ENCODE measurements at regions not wholly inside any gene's neighbourhood (a gene's known extent, or its start where the extent isn't known, plus 50 kb on each side); places are given as distances from the start of the nearest gene placed in this dataset.

DNA sequence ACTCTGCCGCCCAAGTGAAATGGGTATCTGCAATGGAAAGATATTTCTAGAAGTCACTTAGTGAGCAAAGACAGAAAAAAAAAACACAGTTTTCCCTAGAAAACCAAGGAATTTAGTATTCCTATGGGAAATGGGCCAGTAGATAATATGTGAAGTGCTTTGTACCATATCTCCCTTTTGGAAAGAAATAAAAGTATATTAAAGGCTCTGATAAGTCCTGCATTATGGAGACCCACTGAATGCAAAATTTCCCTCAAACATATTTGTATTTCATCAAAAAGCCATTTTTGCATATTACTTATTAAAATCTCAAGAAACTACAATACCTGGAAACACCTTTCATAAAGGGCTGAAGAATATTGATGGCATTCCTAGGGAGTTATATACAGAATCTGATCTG lies 51.6 kb upstream of the DYNLRB2 start:
- DNase-seq (ENCODE audit: extremely low read depth, low read depth): no peak
- no peak overlapping the region for H3K4me3 ChIP-seq (replicated peaks; ENCODE audit: low read depth, low read length)
- no peak for TF ChIP-seq CTCF (IDR thresholded peaks at IDR 0.05; ENCODE audit: low read depth, low read length, missing control alignments)

DNA sequence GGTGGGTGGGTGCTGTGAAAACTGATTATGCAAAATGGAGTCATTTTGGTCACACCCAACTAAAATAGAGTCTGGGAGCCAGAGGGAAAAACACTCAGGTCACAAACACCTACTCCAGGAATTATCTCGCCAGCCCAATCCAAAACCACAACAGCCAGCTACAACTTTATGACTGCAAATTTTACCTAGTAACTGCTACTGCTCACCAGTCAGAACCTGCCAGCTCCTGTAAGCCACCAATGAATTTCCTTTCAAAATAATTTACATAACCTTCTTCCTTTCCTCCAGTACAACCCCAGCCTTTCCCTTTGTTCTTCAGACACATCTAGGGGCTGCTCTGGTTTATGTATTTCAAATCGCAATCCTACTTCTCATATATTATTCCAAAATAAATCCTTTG lies 52.6 kb upstream of the DYNLRB2 start:
- DNase-seq (ENCODE audit: extremely low read depth, low read depth): no peak
- TF ChIP-seq CTCF (IDR thresholded peaks at IDR 0.05; ENCODE audit: low read depth, low read length, missing control alignments): no peak
- H3K4me3 ChIP-seq (replicated peaks; ENCODE audit: low read depth, low read length): no peak overlapping the region

DNA sequence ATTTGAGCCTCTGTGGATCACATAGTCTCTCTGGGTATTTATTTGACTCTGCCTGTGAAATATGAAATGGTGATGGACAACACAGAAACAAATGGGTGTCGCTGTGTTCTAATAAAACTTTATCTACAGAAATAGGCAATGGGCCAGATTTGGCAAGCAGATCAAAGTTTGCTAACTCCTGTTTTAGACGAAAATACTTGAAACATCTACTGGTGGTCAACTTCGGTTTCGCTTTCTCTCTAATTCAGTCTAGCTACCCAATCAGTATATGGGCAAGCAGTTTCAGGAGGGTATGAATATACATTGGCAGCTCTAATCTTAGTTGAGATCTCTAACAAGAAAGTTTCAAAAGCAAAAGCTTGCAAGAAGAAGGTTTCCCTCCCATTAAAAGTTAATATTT lies 60.1 kb upstream of the DYNLRB2 start:
- H3K4me3 ChIP-seq (replicated peaks; ENCODE audit: low read depth, low read length): no peak overlapping the region
- no peak for TF ChIP-seq CTCF (IDR thresholded peaks at IDR 0.05; ENCODE audit: low read depth, low read length, missing control alignments)
- no peak for DNase-seq (ENCODE audit: extremely low read depth, low read depth)

DNA sequence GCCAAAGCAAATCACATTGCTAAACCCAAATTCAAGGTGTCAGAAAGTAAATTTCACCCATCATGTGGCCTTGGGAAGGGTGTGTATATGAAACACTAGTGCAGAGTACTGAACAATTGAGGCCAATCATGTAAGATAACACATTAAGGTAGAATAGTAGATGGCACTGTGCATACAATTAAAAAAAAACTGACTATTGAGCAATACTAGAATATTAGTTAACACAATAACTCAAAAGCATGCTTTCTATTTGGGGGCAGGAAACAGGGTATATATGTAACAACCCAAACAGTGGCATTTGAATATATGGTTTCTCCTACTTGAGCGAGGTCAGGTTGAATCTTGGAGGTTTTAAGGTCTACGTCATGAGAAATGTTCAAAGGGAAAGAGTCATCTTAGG lies 63.0 kb upstream of the DYNLRB2 start:
- no peak overlapping the region for H3K4me3 ChIP-seq (replicated peaks; ENCODE audit: low read depth, low read length)
- no peak for TF ChIP-seq CTCF (IDR thresholded peaks at IDR 0.05; ENCODE audit: low read depth, low read length, missing control alignments)
- DNase-seq (ENCODE audit: extremely low read depth, low read depth): no peak

DNA sequence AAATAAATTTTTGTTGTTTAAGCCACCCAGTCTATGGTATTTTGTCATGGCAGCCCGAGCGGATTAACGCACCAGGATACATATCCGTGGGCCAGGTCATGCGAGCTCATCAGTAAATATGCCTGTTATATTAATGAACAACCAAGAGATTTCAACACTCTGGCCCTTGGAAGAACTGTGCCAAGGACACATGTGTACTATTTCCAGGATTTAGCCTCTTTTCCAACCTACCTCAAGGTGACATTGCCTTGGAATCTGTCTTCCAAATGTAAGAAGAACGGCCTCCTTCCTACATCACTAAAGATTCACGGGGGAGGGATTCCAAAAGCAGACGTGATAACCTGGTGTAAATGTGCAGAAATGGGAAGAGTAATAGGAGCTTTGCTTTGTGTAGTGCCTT lies 72.8 kb upstream of the DYNLRB2 start:
- TF ChIP-seq CTCF (IDR thresholded peaks at IDR 0.05; ENCODE audit: low read depth, low read length, missing control alignments): no peak
- DNase-seq (ENCODE audit: extremely low read depth, low read depth): no peak
- no peak overlapping the region for H3K4me3 ChIP-seq (replicated peaks; ENCODE audit: low read depth, low read length)

DNA sequence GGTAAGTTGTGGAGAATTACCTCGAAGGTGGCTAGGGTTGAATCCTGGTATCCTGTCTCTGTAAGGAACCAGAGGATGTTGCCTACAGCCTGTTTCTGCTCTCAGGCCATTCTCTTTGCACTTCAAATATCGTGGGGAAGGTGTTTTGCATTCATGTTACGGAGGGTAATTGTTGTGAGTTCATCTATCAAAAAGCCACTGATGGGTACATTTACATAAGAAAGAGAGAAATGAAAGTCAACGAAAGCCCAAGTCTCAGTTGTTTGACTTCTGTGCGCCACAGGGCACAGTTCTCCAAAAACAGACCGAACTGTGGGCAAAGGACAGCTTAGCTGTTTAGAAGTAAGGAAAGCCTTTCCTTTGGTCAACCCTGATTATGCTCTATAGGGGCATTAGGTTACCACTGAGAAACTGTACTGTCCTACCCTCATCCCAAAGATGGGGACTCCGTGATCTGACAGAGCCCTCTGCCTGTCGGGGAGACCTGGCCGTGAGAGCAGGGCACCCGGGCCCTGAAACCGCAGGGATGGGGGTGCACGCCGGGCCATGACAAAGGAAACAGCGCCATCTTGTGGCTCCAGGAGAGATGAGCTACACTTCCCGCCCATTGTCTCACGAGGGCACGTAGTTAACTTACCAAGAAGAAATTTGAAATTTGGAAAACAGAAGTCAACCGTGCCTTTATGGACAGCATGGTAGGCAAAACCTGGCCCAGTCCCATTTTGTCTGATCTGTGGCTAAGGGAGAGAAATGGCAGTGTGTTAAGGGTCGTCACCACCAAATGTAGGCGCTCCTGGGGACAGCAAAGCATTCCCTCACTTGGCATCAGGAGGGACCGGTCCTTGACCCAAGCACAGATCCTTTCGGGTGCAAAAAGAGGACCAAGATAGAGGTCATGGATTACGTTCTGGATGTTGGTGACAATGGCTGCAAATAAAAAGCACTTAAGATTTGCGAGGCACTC lies 74.5 kb upstream of the DYNLRB2 start:
- TF ChIP-seq CTCF (IDR thresholded peaks at IDR 0.05; ENCODE audit: low read depth, low read length, missing control alignments): peak; percentile 80
- no peak overlapping the region for H3K4me3 ChIP-seq (replicated peaks; ENCODE audit: low read depth, low read length)
- DNase-seq (ENCODE audit: extremely low read depth, low read depth): peak; percentile 10
